Thyroid gland (tissue), 4 donors: ENCODE measurements at regions not wholly inside any gene's neighbourhood (a gene's known extent, or its start where the extent isn't known, plus 50 kb on each side); places are given as distances from the start of the nearest gene placed in this dataset.

ENCODE experiments used
- DNase-seq, 2 donors: peaks; one replicate each; pipeline ENCODE4 v3.0.0-alpha.2; 2019
- H3K27ac ChIP-seq, 3 donors: fragments of 200-600 bp; sonication (generic); 1 replicate in 2 of 3; 2 replicates in 1 of 3; pipeline ENCODE4 v1.5.1; 2016 to 2019; ENCODE audit warnings: mild to moderate bottlenecking in 1 of 3, moderate library complexity in 1 of 3
- H3K27me3 ChIP-seq: fragments of 200-600 bp; sonication (generic); one replicate; pipeline ENCODE4 v1.5.1; 2019
- H3K36me3 ChIP-seq, 2 donors: fragments of 200-600 bp; sonication (generic); one replicate each; pipeline ENCODE4 v1.5.1; 2016 to 2019
- H3K4me1 ChIP-seq, 2 donors: fragments of 200-600 bp; sonication (generic); one replicate each; pipeline ENCODE4 v1.5.1; 2017 to 2019
- H3K4me3 ChIP-seq, 3 donors: fragments of 200-600 bp; sonication (generic); replicated peaks in 1 of 3; 1 replicate in 2 of 3; 2 replicates in 1 of 3; pipeline ENCODE4 v1.5.1; 2016; ENCODE audit warnings: mild to moderate bottlenecking in 1 of 3
- H3K9me3 ChIP-seq: fragments of 200-600 bp; sonication (generic); one replicate; pipeline ENCODE4 v1.5.1; 2017
- POLR2A ChIP-seq, 2 donors: fragments of 450-650 bp; IDR thresholded peaks; one replicate each; pipeline ENCODE4 v1.6.1; 2017; ENCODE audit warnings: antibody characterized with exemption in 2 of 2, mild to moderate bottlenecking in 2 of 2, moderate library complexity in 1 of 2
- WGBS, 2 donors: methylation state at CpG; one replicate each; pipeline ENCODE4 v1.1.5; 2017; 5-methylcytosine and 5-hydroxymethylcytosine counted together
- intact Hi-C: fragments of 100-400 bp; cut with DNase I; formaldehyde crosslinking; loops from one replicate; pipeline ENCODE4 v1.15.1; 2023
- TF ChIP-seq, protein P1 (sequence below), 6 experiments: fragments of 200-600 bp in 3 of 6; fragments of 450-650 bp in 3 of 6; sonication (generic) in 3 of 6; IDR thresholded peaks; one replicate each; pipeline ENCODE4 v1.5.1; 2016 to 2019; ENCODE audit warnings: antibody characterized with exemption in 6 of 6, mild to moderate bottlenecking in 2 of 6, inconsistent platforms in 1 of 6, moderate library complexity in 1 of 6

DNA sequence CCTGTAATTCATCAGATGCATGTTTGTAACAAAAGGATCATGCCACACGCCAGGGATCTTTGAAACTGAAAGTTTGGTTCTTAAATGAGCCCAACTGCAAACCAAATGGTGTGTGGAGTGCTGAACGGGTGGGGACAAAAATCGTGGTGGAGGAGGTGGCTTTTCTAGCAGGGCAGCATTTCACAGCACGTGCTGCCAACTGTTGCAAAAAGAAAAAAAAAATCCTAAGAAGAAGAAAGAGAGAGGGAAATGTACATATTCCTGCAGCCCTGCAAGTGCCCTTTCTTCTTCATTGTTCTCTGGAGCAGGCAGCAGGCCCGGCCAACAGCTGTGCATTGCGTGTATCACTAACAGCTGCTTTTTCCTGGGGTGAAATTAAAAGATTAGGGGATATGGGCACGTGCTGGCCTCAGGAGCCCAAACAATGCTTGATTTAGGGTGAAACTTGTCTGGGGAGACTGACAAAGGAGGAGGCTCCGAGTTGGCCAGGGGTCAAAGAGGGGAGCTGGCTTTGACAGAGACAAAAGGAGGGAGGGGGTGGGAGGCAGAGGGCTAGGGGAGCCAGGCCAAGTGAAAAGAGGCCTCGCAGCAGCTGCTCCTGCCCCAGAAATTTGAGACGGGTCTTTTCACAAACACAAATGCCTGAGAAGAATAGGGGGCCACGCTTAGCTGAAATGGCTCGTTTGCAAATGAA, 73.0 kb downstream of the GADD45G start:
- Histone ChIP-seq H3K36me3 (no peaks in the 10 kb centered on the region), H3K9me3 (no peaks in the 10 kb centered on the region), H3K27me3 (no peaks in the 10 kb centered on the region), H3K4me1 (peaks cover 26 to 31% of the 10 kb centered on the region in 2 donors), H3K4me3 (no peak overlapping the region), H3K27ac (no peak overlapping the region)
- DNase-seq: no peak
- TF ChIP-seq POLR2A (IDR thresholded peaks at IDR 0.05): no peak
- TF ChIP-seq, protein P1, sequence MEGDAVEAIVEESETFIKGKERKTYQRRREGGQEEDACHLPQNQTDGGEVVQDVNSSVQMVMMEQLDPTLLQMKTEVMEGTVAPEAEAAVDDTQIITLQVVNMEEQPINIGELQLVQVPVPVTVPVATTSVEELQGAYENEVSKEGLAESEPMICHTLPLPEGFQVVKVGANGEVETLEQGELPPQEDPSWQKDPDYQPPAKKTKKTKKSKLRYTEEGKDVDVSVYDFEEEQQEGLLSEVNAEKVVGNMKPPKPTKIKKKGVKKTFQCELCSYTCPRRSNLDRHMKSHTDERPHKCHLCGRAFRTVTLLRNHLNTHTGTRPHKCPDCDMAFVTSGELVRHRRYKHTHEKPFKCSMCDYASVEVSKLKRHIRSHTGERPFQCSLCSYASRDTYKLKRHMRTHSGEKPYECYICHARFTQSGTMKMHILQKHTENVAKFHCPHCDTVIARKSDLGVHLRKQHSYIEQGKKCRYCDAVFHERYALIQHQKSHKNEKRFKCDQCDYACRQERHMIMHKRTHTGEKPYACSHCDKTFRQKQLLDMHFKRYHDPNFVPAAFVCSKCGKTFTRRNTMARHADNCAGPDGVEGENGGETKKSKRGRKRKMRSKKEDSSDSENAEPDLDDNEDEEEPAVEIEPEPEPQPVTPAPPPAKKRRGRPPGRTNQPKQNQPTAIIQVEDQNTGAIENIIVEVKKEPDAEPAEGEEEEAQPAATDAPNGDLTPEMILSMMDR (IDR thresholded peaks at IDR 0.05): no peak
- 61 to 62% methylated on average over 12 of the region's 12 CpGs for WGBS, 2 donors
- intact Hi-C loops: no loop called here

DNA sequence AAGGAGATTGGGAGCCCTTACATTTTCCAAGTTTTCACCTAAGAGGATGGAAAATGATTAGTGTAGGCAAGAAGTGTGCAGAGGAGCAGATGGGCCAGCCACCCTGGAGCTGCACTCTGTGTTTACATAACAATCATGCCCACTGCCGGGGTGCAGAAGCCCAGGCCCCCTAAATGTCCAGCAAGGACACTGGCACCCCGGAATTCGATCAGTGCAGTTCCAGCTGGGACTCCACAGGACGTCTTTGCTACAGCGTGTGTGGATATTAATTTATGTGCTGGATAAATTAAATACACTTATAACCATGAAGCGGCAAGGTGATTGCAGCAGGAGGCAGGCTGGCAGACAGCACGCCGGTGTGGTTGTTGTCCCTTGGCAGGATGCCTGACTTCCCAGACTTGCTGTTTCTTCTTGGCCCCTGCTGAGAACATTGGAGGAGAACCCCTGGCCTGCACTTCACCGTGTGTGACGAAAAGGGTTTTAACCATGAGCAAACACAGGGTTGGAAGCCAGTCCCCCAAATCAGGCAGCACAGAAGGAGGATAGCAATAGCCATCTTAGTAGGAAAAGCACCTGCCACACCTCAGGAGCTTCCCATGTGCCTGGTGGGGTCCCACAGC, 73.7 kb downstream of the GADD45G start:
- TF ChIP-seq POLR2A (IDR thresholded peaks at IDR 0.05): no peak
- TF ChIP-seq, protein P1 (IDR thresholded peaks at IDR 0.05): no peak
- no peaks in the 10 kb centered on the region for H3K36me3 ChIP-seq
- intact Hi-C loops: no loop called here
- WGBS, 2 donors: 81% methylated on average over 10 of the region's 10 CpGs
- H3K27me3 ChIP-seq: no peaks in the 10 kb centered on the region
- no peaks in the 10 kb centered on the region for H3K9me3 ChIP-seq
- H3K27ac ChIP-seq: no peak overlapping the region
- no peak overlapping the region for H3K4me3 ChIP-seq
- no peak for DNase-seq
- peaks cover 19 to 25% of the 10 kb centered on the region in 2 donors for H3K4me1 ChIP-seq

DNA sequence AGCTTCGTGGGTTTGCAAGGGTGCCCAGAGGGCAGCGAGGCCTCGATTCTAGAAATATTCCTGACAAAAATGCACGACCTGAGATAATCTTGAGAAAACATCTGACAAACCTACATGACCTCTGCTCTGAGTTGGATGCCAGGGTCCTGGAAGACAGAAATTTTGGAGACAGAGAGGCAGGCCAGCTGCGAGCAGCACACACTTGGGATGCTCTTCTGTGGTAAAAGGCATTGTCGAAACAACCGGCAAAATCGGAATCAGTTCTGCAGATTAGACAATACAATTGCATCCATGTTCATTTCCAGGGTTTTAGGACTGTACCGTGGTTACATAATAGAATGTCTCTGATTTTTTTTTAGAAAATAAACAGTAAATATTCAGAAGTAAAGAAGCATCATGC, 74.2 kb downstream of the GADD45G start:
- 95 to 97% methylated on average over 9 of the region's 9 CpGs for WGBS, 2 donors
- intact Hi-C loops: no loop called here
- H3K36me3 ChIP-seq: no peaks in the 10 kb centered on the region
- H3K27ac ChIP-seq: no peak overlapping the region
- peaks cover 19 to 25% of the 10 kb centered on the region in 2 donors for H3K4me1 ChIP-seq
- TF ChIP-seq, protein P1 (IDR thresholded peaks at IDR 0.05): no peak
- no peak for TF ChIP-seq POLR2A (IDR thresholded peaks at IDR 0.05)
- no peak for DNase-seq
- no peaks in the 10 kb centered on the region for H3K9me3 ChIP-seq
- no peak overlapping the region for H3K4me3 ChIP-seq
- no peaks in the 10 kb centered on the region for H3K27me3 ChIP-seq

DNA sequence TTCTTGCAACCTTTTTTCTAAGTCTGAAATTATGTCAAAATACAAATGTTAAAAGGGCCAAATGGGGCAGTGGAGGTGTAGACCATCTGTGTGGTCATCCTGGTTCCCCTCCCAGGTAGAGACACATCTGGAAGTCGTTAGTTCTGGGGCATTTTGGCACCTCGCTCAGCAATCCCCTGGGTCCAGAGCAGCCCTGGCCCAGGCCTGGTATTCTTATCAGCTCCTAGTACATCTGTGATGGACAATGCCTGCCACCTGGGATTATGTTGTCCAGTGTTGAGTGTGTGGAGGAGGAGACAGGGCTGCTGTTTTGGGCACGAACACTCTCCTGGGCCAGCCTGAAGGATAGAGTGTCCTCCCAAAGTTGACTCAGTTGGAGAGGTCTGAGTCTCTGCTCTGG, 74.8 kb downstream of the GADD45G start:
- Histone ChIP-seq H3K4me1 (peaks cover 20 to 25% of the 10 kb centered on the region in 2 donors), H3K9me3 (no peaks in the 10 kb centered on the region), H3K4me3 (no peak overlapping the region), H3K36me3 (no peaks in the 10 kb centered on the region), H3K27me3 (no peaks in the 10 kb centered on the region), H3K27ac (no peak overlapping the region)
- DNase-seq: no peak
- WGBS, 2 donors: 77 to 87% methylated on average over 3 of the region's 3 CpGs
- TF ChIP-seq POLR2A (IDR thresholded peaks at IDR 0.05): no peak
- TF ChIP-seq, protein P1 (IDR thresholded peaks at IDR 0.05): no peak
- intact Hi-C loops: no loop called here
